ENCODE measurements at regions not wholly inside any gene's neighbourhood (a gene's known extent, or its start where the extent isn't known, plus 50 kb on each side); places are given as distances from the start of the nearest gene placed in this dataset.

DNA sequence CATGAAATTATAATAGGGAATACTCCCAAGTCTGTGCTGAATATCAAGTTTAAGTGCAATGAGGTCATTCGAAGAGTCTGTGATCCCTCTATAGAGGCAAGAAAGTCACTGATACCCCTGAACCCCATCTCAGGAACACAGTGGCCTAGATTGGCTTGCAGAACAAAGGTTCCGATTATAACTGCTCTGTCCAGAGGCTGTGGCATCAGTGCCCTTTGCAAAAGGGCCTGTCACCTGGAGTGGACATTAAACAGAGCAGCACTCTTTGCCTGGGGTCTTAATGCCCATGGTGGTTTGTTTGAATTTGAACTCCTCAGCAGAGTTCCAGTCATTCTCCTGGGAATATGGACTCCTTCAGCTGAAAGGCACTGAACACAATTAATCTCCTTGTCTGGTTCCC, 93.9 kb upstream of the SLCO3A1 start:
- Histone ChIP-seq H3K36me3 (replicated peaks in 1 of 2; ENCODE audit: control insufficient read depth in 1 of 2, insufficient read depth in 2 of 2, low read length in 1 of 2) (no peaks in the 10 kb centered on the region), H3K27ac (ENCODE audit: low read depth in 2 of 2, low read length in 1 of 2) (no peak overlapping the region), H3K4me3 (ENCODE audit: low read depth in 2 of 2, low read length in 1 of 2) (no peak overlapping the region), H3K4me1 (ENCODE audit: control insufficient read depth in 1 of 2, insufficient read depth in 2 of 2, low read depth in 1 of 2, low read length in 1 of 2) (no peaks in the 10 kb centered on the region), H3F3A (replicated peaks; ENCODE audit: insufficient read depth) (no peaks in the 10 kb centered on the region), H3K9ac (no peak overlapping the region), H3K4me2 (no peak overlapping the region), H4K20me1 (ENCODE audit: insufficient read depth) (no peaks in the 10 kb centered on the region), H3K9me3 (no peaks in the 10 kb centered on the region), H3K79me2 (ENCODE audit: insufficient read depth) (no peaks in the 10 kb centered on the region), H3K9me2 (no peaks in the 10 kb centered on the region), H3K27me3 (ENCODE audit: insufficient read depth) (no peaks in the 10 kb centered on the region; the same call in 1 of the 2 replicates), H2AFZ (ENCODE audit: low read depth) (no peak overlapping the region)
- no peak for DNase-seq
- ChIA-PET POLR2A (no interaction called here), CTCF (no interaction called here)
- WGBS (ENCODE audit: low lambda C conversion rate), result 8% methylated on average over 2 of the region's 2 CpGs
- no peak for TF ChIP-seq GATA2 (CRISPR knock-in tag; IDR thresholded peaks at IDR 0.05)
- TF ChIP-seq, protein P1, sequence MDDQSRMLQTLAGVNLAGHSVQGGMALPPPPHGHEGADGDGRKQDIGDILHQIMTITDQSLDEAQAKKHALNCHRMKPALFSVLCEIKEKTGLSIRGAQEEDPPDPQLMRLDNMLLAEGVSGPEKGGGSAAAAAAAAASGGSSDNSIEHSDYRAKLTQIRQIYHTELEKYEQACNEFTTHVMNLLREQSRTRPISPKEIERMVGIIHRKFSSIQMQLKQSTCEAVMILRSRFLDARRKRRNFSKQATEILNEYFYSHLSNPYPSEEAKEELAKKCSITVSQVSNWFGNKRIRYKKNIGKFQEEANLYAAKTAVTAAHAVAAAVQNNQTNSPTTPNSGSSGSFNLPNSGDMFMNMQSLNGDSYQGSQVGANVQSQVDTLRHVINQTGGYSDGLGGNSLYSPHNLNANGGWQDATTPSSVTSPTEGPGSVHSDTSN (IDR thresholded peaks at IDR 0.05), result no peak

DNA sequence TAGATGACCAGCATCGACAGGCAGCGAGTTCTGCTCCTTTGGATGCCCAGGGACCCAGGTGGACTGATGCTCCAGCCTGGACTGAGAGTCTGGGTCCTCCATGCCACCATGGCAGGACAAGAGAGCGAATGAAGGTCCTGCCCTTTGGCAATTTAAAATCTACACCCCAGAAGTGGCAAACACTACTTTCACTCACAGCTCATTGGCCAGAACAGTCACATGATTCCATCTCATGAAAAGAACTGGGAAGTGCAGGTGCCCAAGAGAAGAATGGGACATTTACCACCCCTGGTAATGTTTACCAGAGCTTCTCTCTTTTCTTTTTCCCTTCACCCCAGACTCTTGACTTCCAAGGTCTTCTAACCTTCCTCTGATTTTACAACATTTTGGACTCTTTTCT, 87.8 kb upstream of the SLCO3A1 start:
- CTCF ChIA-PET, result no interaction called here
- POLR2A ChIA-PET, result no interaction called here
- 22% methylated on average over 2 of the region's 3 CpGs for WGBS (ENCODE audit: low lambda C conversion rate)

DNA sequence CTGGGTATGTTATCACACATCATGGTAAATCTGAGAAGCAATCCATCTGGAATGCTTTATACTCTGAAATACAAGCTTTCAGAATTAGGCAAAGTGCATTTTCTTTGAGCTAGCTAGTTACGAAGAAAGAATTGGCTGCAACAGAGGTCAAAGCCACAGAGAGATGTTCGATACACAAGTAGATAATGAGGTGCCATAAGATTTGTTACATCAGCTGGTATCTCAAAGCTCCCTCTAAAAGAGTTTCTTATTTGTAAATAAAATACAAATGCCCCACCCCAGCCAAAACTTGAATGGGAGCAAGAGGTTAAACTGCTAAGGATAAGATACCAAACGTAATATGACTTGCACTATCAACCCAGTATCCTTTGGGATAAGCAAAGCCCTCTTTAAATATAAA, 84.0 kb upstream of the SLCO3A1 start:
- H3K27me3 ChIP-seq (ENCODE audit: insufficient read depth), result no peaks in the 10 kb centered on the region
- H3F3A ChIP-seq (replicated peaks; ENCODE audit: insufficient read depth), result no peaks in the 10 kb centered on the region
- H2AFZ ChIP-seq (ENCODE audit: low read depth), result no peak overlapping the region
- no peaks in the 10 kb centered on the region for H3K79me2 ChIP-seq (ENCODE audit: insufficient read depth)
- H3K9me3 ChIP-seq, result no peaks in the 10 kb centered on the region
- no peaks in the 10 kb centered on the region for H4K20me1 ChIP-seq (ENCODE audit: insufficient read depth)
- 42% methylated on average over 3 of the region's 3 CpGs for WGBS (ENCODE audit: low lambda C conversion rate)
- no peak overlapping the region for H3K4me2 ChIP-seq
- no peaks in the 10 kb centered on the region for H3K36me3 ChIP-seq (replicated peaks in 1 of 2; ENCODE audit: control insufficient read depth in 1 of 2, insufficient read depth in 2 of 2, low read length in 1 of 2)
- no peak overlapping the region for H3K9ac ChIP-seq
- peaks cover 0 to 4% of the 10 kb centered on the region in 2 experiments; a peak in 2 of 4 replicates for H3K4me1 ChIP-seq (ENCODE audit: control insufficient read depth in 1 of 2, insufficient read depth in 2 of 2, low read depth in 1 of 2, low read length in 1 of 2)
- ChIA-PET POLR2A (no interaction called here), CTCF (interaction anchor here (0.8 kb wide), 1 partner anchor 16 kb away, joined by 3 read pairs; no protein-coding TSS in a partner anchor)
- no peaks in the 10 kb centered on the region for H3K9me2 ChIP-seq
- H3K27ac ChIP-seq (ENCODE audit: low read depth in 2 of 2, low read length in 1 of 2), result no peak overlapping the region
- no peak overlapping the region for H3K4me3 ChIP-seq (ENCODE audit: low read depth in 2 of 2, low read length in 1 of 2)
- no peak for DNase-seq
- TF ChIP-seq, protein P2, sequence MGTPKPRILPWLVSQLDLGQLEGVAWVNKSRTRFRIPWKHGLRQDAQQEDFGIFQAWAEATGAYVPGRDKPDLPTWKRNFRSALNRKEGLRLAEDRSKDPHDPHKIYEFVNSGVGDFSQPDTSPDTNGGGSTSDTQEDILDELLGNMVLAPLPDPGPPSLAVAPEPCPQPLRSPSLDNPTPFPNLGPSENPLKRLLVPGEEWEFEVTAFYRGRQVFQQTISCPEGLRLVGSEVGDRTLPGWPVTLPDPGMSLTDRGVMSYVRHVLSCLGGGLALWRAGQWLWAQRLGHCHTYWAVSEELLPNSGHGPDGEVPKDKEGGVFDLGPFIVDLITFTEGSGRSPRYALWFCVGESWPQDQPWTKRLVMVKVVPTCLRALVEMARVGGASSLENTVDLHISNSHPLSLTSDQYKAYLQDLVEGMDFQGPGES (IDR thresholded peaks at IDR 0.05; ENCODE audit: low read depth, low read length), result no peak
- TF ChIP-seq POLR2AphosphoS5 (IDR thresholded peaks at IDR 0.05; ENCODE audit: low read depth, low read length), result no peak
- TF ChIP-seq, protein P1 (IDR thresholded peaks at IDR 0.05), result no peak
- TF ChIP-seq RCOR1 (IDR thresholded peaks at IDR 0.05; ENCODE audit: low read length), result no peak
- TF ChIP-seq FOXM1 (IDR thresholded peaks at IDR 0.05; ENCODE audit: low read depth), result no peak
- TF ChIP-seq, protein P3, sequence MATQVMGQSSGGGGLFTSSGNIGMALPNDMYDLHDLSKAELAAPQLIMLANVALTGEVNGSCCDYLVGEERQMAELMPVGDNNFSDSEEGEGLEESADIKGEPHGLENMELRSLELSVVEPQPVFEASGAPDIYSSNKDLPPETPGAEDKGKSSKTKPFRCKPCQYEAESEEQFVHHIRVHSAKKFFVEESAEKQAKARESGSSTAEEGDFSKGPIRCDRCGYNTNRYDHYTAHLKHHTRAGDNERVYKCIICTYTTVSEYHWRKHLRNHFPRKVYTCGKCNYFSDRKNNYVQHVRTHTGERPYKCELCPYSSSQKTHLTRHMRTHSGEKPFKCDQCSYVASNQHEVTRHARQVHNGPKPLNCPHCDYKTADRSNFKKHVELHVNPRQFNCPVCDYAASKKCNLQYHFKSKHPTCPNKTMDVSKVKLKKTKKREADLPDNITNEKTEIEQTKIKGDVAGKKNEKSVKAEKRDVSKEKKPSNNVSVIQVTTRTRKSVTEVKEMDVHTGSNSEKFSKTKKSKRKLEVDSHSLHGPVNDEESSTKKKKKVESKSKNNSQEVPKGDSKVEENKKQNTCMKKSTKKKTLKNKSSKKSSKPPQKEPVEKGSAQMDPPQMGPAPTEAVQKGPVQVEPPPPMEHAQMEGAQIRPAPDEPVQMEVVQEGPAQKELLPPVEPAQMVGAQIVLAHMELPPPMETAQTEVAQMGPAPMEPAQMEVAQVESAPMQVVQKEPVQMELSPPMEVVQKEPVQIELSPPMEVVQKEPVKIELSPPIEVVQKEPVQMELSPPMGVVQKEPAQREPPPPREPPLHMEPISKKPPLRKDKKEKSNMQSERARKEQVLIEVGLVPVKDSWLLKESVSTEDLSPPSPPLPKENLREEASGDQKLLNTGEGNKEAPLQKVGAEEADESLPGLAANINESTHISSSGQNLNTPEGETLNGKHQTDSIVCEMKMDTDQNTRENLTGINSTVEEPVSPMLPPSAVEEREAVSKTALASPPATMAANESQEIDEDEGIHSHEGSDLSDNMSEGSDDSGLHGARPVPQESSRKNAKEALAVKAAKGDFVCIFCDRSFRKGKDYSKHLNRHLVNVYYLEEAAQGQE (IDR thresholded peaks at IDR 0.05; ENCODE audit: low read depth, low read length), result no peak

More for the DNA sequence above, 87.8 kb upstream of the SLCO3A1 start:
- no peaks in the 10 kb centered on the region for H3K79me2 ChIP-seq (ENCODE audit: insufficient read depth)
- no peaks in the 10 kb centered on the region for H3K9me2 ChIP-seq
- no peak overlapping the region for H3K9ac ChIP-seq
- no peaks in the 10 kb centered on the region for H3F3A ChIP-seq (replicated peaks; ENCODE audit: insufficient read depth)
- H3K9me3 ChIP-seq, result no peaks in the 10 kb centered on the region
- no peak overlapping the region for H3K4me2 ChIP-seq
- H3K4me1 ChIP-seq (ENCODE audit: control insufficient read depth in 1 of 2, insufficient read depth in 2 of 2, low read depth in 1 of 2, low read length in 1 of 2), result peaks cover 0 to 4% of the 10 kb centered on the region in 2 experiments; a peak in 2 of 4 replicates
- no peaks in the 10 kb centered on the region for H4K20me1 ChIP-seq (ENCODE audit: insufficient read depth)
- no peaks in the 10 kb centered on the region for H3K27me3 ChIP-seq (ENCODE audit: insufficient read depth)
- H3K4me3 ChIP-seq (ENCODE audit: low read depth in 2 of 2, low read length in 1 of 2), result no peak overlapping the region
- H3K36me3 ChIP-seq (replicated peaks in 1 of 2; ENCODE audit: control insufficient read depth in 1 of 2, insufficient read depth in 2 of 2, low read length in 1 of 2), result no peaks in the 10 kb centered on the region
- no peak for TF ChIP-seq RAD21 (IDR thresholded peaks at IDR 0.05; ENCODE audit: low read length)
- TF ChIP-seq TEAD4 (IDR thresholded peaks at IDR 0.05; ENCODE audit: borderline replicate concordance, insufficient read depth), result no peak
- TF ChIP-seq, protein P2 (IDR thresholded peaks at IDR 0.05; ENCODE audit: low read depth, low read length), result no peak
- TF ChIP-seq SIN3A (IDR thresholded peaks at IDR 0.05; ENCODE audit: borderline replicate concordance, low read depth, low read length), result no peak
- TF ChIP-seq NFIC (IDR thresholded peaks at IDR 0.05; ENCODE audit: borderline replicate concordance), result no peak
- TF ChIP-seq NRF1 (IDR thresholded peaks at IDR 0.05; ENCODE audit: low read depth, low read length), result no peak
- TF ChIP-seq CHD2 (IDR thresholded peaks at IDR 0.05; ENCODE audit: low read length, partially characterized antibody), result no peak
- H2AFZ ChIP-seq (ENCODE audit: low read depth), result no peak overlapping the region
- H3K27ac ChIP-seq (ENCODE audit: low read depth in 2 of 2, low read length in 1 of 2), result no peak overlapping the region
- DNase-seq, result no peak
